Neural progenitor cell (in vitro differentiated cells): ENCODE measurements at regions not wholly inside any gene's neighbourhood (a gene's known extent, or its start where the extent isn't known, plus 50 kb on each side); places are given as distances from the start of the nearest gene placed in this dataset.

ENCODE experiments used
- EZH2 ChIP-seq: fragments of 200-600 bp; sonication (generic); IDR thresholded peaks from 2 replicates; pipeline ENCODE4 v1.6.1; 2017; ENCODE audit warnings: antibody characterized with exemption, mild to moderate bottlenecking, moderate library complexity
- EZH2phosphoT487 ChIP-seq: fragments of 200-600 bp; sonication (generic); IDR thresholded peaks from 2 replicates; pipeline ENCODE4 v1.6.1; 2017; ENCODE audit warnings: antibody characterized with exemption
- TF ChIP-seq, protein P1 (sequence below): fragments of 200-600 bp; sonication (generic); IDR thresholded peaks from 2 replicates; pipeline ENCODE4 v1.5.1; 2017; ENCODE audit warnings: antibody characterized with exemption, mild to moderate bottlenecking

DNA sequence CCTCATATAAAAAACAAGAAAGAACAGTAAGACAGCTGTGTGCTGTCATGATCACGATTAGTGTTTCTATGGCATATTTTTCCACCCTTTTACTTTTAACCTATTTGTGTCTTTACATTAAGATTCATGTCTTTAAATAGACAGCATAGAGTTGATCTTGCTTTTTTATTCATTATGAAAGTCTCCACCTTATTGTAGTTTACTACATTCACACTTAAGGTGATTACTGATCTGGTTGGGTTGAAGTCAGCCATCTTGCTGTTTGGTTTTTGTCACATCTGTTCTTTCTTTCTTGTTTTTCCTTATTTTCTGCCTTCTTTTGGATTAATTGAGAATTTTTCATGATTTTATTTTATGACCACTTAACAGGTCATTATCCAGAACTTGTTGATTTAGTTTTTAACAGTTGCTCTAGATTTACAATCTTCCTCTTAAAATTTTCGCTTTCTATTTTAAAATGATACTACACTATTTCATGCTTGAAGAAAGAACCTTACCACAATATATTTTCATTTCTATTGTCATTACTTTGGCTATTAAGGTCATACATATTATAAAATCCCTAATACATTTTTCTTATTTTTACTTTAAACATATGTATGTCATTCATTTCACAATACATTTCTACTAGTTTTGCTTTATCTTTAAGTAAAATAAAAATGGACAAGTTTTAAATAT lies 292.5 kb downstream of the SH3GL2 start:
- TF ChIP-seq, protein P1, sequence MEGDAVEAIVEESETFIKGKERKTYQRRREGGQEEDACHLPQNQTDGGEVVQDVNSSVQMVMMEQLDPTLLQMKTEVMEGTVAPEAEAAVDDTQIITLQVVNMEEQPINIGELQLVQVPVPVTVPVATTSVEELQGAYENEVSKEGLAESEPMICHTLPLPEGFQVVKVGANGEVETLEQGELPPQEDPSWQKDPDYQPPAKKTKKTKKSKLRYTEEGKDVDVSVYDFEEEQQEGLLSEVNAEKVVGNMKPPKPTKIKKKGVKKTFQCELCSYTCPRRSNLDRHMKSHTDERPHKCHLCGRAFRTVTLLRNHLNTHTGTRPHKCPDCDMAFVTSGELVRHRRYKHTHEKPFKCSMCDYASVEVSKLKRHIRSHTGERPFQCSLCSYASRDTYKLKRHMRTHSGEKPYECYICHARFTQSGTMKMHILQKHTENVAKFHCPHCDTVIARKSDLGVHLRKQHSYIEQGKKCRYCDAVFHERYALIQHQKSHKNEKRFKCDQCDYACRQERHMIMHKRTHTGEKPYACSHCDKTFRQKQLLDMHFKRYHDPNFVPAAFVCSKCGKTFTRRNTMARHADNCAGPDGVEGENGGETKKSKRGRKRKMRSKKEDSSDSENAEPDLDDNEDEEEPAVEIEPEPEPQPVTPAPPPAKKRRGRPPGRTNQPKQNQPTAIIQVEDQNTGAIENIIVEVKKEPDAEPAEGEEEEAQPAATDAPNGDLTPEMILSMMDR: no peak
- TF ChIP-seq EZH2: no peak
- no peak for TF ChIP-seq EZH2phosphoT487
